DMS114 treated with DMSO at 0.1 percent for 48 hours (cell line): ENCODE measurements at regions not wholly inside any gene's neighbourhood (a gene's known extent, or its start where the extent isn't known, plus 50 kb on each side); places are given as distances from the start of the nearest gene placed in this dataset.

Experiments
- DNase-seq: peaks from one replicate; lab custom pipeline; 2025; ENCODE audit not compliant: unreplicated experiment; lab: John Stamatoyannopoulos, UW

DNA sequence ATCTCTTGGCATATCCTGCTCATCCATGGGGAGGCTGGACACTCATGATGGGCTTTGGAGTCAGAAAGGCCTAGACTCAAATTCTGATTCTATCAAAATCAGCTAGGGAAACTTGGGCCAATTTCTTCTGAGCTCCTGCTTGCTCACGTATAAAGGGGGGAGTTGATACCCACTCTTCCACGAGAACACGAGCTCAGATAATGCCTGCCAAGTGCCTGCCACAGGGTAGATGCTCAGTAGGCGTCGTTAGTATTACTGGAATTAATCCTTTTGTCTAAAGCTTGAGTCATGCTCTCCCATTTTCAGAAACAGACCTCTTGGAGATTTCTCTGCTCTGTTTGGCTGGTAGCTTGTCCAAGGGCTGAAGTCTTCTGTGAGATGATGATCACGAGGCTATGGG is 238.3 kb upstream of the MVB12B start:
- DNase-seq: no peak

DNA sequence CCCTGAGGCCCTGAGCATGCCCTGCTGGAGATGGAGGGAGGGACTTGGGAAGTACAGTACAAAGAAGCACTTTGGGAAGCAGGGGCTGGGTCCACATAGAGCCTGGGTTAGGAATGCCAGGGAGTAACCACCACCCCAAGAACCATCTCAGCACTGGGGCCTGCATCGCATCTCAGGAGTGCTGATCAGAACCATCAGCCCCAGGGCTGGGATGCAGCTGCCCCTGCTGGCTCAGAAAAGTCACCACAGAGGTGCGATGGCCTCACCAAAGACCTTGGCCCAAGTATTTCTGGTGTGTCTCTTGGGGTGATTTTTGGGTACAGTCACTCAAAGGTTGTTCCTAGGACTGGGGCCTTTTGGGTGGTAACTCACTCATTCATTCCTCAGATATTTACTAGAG is 236.8 kb upstream of the MVB12B start:
- DNase-seq: no peak

- DNase-seq: no peak
Measured at GRCh38 chr9:126093771-126094170, 232.9 kb upstream of the MVB12B start.

GRCh38 chr9:126095546-126096190 is 231.0 kb upstream of the MVB12B start:
- no peak for DNase-seq

GRCh38 chr9:126096340-126096739 is 230.3 kb upstream of the MVB12B start:
- no peak for DNase-seq

DNA sequence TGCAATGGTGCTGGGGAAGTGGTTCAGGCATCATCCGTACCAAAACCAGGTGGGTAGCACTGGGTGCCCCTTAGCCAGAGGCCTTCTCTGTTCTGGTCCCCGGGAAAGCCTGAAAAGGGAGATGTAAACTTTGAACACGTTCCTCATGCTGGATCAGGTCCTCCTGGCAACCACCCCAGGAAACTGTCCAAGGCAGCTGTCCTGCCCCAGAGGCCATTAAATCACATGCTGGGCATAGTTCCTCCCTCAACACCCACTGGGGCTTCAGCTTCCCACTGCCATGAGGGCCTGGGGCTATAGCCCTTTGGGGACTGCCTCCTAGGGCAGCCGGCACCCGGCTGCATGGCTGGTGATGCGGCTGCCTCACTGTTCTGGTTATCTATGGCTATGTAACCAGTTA is 228.9 kb upstream of the MVB12B start:
- DNase-seq: no peak

- no peak for DNase-seq
Measured at GRCh38 chr9:126106404-126106803, 220.2 kb upstream of the MVB12B start.

- DNase-seq: no peak
Measured at GRCh38 chr9:126107693-126108092, 218.9 kb upstream of the MVB12B start.

DNA sequence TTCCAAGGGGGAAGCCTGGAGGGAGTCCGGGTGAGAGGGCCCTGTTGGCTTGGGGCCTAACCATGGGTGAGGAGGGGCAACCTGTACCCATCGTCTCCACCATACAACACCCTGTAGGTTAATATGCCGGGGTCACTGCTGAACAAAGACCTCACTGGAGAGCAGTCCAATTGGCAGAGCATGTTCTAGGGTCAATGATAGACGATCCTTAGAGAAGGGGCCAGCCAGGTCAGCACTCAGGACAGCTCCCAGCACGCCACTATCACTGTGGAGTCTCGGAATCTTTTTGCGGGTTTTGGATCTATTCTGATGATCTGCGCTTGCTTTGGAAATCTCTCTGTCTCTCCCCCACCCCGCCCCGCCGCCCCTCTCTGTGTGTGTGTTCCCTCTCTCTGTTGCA is 218.4 kb upstream of the MVB12B start:
- no peak for DNase-seq

GRCh38 chr9:126109575-126109974 is 217.1 kb upstream of the MVB12B start:
- no peak for DNase-seq

DNA sequence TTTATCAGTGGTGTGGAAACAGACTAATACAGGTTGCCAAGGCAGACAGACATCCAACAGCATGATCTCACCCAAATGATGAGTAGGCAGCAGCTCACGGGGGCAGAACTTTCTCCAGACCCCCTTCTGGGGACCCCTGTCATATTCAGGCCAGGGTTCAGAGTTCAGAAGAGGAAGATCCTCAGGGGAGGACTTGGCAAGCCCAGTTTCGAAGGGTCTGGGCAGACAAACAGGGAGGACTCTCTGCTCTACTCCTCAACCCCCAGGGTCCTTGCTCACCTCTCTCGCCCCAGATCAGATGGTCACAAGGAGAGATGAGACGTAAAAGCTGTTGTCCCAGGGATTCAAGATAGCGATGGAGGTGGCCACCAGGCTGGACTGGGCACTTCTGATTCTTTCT is 215.1 kb upstream of the MVB12B start:
- no peak for DNase-seq

- no peak for DNase-seq
Measured at GRCh38 chr9:126112135-126112720, 214.4 kb upstream of the MVB12B start.

- no peak for DNase-seq
Measured at GRCh38 chr9:126113176-126113575, 213.5 kb upstream of the MVB12B start.

- no peak for DNase-seq
Measured at GRCh38 chr9:126113756-126114408, 212.7 kb upstream of the MVB12B start.

- no peak for DNase-seq
Measured at GRCh38 chr9:126114409-126114760, 212.2 kb upstream of the MVB12B start.

DNA sequence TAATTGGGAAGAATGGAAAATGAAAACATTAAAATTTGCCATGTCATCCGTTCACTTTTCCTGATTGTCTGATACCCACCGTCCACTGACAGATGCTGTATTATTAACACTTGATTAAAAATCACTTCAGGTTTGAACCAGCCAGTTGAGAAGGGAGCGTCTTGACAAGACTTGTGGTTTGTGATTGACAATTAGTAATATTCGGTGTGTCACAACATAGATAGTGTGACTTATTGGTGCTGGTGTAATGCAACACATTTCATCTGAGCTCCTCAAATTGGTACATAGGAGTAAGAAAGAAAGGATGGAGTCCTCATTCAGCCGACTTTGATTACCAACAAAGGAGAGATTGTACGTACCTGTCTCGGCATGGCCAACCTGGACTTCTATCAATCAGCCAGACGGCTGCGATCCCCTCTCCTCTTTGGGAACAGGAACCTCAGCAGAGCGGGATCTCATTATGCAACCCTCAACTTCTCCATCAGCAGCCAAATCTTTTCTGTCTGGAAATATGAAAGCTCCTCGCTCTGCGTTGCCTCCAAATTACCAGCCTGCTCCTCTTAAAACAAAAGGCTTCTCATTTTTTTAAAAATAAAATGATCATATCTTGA is 211.7 kb upstream of the MVB12B start:
- DNase-seq: no peak

DNA sequence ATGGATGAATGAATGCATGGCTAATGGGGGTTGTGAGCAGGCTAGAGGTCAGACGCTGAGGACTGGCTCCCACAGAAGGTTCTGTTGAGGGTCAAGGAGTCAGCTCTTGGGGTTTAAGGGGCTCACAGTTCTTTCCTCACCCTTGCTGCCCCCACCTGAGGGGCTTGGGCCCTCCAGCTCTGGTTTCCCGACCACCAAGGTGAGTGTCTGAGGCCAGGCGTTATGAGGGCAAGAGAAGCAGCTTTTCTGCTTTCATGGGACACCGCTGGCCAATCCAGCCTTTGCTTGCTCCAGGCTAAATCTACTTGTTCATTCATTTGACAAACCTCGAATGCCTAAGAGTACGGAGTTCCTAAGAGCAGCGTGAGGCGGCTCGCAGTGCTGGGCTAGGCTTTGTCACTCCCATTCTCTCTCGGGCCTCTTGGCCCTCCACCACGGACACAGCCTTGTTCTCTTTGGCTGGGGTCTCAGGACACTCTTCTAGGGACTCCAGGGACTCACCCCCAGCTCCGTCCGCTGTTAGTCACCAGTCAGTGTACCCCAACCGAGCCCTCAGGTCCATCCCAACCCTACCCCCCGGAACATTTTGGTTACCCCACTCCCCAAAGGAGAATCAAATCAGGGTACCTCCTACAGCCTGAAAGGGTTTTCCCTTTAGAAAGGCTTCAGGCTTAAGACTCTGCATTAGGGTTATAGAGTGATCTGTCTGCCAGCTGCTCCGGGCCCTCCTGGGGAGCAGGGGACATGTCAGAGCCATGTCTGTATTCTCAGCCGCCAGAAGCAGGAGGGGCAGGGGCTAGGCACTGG is 210.1 kb upstream of the MVB12B start:
- no peak for DNase-seq

DNA sequence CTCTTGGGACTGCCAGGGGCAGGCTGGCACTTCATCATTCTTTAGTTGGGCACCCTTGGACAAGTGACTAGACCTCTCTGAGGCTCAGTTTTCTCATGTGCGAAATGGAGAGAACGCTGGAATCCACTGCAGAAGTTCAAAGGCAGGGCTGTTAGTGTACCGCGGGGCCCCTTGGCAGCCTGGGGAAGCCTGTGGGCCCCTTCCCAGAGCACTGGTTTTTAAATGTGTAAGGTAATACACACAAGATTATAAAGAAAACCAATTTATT is 209.5 kb upstream of the MVB12B start:
- no peak for DNase-seq

GRCh38 chr9:126117631-126118030 is 209.0 kb upstream of the MVB12B start:
- no peak for DNase-seq

DNA sequence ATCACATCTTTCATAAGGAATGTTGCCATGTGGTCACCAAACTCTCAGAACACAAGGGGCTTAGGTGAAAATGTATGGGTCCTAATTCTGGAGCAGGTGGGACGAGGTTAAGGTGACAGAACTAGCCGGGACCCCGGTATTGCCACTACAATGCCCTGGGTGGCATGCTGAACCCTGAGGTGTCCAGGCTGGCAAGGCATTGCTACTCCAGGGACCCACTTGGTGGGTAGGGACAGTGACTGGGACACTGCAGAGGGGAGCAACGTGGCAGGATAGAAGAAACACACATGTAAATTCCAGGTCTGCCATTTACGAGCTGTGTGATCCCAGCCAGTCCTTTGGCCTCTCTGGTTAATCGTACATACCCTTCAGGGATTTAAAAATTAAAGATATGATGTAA is 206.9 kb upstream of the MVB12B start:
- no peak for DNase-seq

DNA sequence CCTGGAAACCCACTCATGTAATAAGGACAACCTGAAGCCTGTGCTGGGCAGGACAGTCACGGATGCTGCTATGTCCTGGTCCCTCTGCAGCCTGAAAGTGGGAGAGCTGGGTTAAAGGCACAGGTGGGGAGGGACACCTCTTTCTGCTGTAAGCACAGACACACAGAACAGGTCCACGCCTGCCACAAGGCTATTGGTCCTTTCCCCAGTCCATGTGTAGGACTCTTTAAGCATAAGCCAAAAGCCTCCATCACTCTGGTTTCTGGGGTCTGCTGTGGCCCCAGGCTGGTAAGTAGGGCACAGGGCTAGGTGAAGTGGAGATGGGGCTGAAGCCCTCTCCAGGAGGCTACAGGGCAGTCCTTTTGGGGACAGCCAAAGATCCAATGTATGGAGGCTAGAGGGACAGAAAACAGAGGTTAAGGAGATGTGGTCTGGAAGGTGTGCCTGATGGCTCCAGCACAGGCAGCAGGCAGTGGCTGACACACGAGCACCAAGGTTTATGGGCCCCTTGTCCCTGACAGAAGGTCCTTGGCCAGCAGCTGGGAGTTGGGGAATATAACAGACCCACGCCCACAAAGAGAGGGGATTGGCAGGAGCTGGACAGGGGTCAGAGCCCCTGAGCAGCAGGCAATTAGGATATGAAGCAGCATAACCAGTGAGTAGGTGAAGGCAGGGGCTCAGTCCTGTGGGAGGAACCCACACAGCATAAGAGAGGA is 203.6 kb upstream of the MVB12B start:
- DNase-seq: no peak
